ENCODE measurements at regions not wholly inside any gene's neighbourhood (a gene's known extent, or its start where the extent isn't known, plus 50 kb on each side); places are given as distances from the start of the nearest gene placed in this dataset.
"Not testable (repeated sequence)": the region's sequence is repeated elsewhere in the genome, so short reads cannot be mapped to it uniquely, and the experiment has no call there.

DNA sequence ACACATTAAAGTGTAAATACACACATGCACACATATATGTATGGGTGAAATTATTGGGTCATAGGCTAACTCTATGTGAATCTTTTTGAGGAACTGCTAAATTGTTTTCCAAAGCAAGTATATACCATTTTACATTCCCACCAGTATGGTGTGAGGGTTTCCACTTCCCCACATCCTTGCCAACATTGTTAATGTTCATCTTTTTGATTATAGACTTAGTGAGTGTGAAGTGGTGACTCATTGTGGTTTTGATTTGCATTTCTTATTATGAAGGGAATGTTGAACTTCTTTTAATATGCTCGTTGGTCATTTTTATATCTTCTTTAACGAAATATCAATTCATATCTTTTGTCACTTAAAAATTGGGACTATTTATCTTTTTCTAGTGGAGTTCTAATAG lies 181.8 kb upstream of the GCFC2 start:
- no peaks in the 10 kb centered on the region for H3K4me1 ChIP-seq (ENCODE audit: control insufficient read depth, insufficient read depth, low read length)
- no peak for DNase-seq (ENCODE audit: low read depth)

DNA sequence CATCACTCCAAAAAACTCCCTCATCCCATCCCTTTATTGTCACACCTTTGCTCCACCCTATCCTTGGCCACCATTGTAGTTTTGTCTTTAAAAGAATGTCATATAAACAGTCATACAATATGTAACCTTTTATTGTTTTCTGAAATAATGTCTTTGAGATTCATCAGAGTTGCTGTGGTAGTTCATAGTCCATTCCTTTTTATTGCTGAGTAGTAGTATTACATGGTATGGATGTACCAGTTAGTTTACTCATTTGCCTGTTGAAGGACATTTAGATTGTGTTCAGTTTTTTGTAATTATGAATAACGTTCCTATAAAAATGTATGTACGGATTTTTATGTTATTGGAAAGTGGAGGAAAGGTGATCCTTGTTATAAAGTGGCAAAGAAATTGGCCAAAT lies 171.8 kb upstream of the GCFC2 start:
- no peaks in the 10 kb centered on the region for H3K36me3 ChIP-seq (ENCODE audit: control insufficient read depth, insufficient read depth, low read length, severe bottlenecking)
- H3K9ac ChIP-seq (ENCODE audit: low read length): no peak overlapping the region
- H3K4me1 ChIP-seq (ENCODE audit: control insufficient read depth, insufficient read depth, low read length): no peaks in the 10 kb centered on the region
- DNase-seq (ENCODE audit: low read depth): no peak
- no peak overlapping the region for H3K4me3 ChIP-seq (ENCODE audit: low read length)
- peaks cover 1% of the 10 kb centered on the region for H3K27me3 ChIP-seq (replicated peaks; ENCODE audit: control insufficient read depth, insufficient read depth, low read length)
- no peaks in the 10 kb centered on the region for H3K9me3 ChIP-seq (ENCODE audit: control insufficient read depth, low read length)

More for the DNA sequence above, 181.8 kb upstream of the GCFC2 start:
- no peak overlapping the region for H3K4me3 ChIP-seq (ENCODE audit: low read length)
- no peaks in the 10 kb centered on the region for H3K9me3 ChIP-seq (ENCODE audit: control insufficient read depth, low read length)
- H3K9ac ChIP-seq (ENCODE audit: low read length): no peak overlapping the region
- H3K27me3 ChIP-seq (replicated peaks; ENCODE audit: control insufficient read depth, insufficient read depth, low read length): peaks cover 3% of the 10 kb centered on the region
- no peaks in the 10 kb centered on the region for H3K36me3 ChIP-seq (ENCODE audit: control insufficient read depth, insufficient read depth, low read length, severe bottlenecking)

DNA sequence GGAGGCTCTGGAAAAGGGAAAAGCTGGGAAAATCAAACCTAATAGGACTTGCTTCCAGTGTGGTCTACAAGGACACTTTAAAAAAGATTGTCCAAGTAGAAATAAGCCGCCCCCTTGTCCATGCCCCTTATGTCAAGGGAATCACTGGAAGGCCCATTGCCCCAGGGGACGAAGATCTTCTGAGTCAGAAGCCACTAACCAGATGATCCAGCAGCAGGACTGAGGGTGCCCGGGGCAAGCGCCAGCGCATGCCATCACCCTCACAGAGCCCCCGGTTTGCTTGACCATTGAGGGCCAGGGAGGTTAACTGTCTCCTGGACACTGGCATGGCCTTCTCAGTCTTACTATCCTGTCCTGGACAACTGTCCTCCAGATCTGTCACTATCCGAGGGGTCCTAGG lies 164.9 kb upstream of the GCFC2 start:
- DNase-seq (ENCODE audit: low read depth); H3K9ac ChIP-seq (ENCODE audit: low read length); H3K9me3 ChIP-seq (ENCODE audit: control insufficient read depth, low read length): not testable (repeated sequence)

DNA sequence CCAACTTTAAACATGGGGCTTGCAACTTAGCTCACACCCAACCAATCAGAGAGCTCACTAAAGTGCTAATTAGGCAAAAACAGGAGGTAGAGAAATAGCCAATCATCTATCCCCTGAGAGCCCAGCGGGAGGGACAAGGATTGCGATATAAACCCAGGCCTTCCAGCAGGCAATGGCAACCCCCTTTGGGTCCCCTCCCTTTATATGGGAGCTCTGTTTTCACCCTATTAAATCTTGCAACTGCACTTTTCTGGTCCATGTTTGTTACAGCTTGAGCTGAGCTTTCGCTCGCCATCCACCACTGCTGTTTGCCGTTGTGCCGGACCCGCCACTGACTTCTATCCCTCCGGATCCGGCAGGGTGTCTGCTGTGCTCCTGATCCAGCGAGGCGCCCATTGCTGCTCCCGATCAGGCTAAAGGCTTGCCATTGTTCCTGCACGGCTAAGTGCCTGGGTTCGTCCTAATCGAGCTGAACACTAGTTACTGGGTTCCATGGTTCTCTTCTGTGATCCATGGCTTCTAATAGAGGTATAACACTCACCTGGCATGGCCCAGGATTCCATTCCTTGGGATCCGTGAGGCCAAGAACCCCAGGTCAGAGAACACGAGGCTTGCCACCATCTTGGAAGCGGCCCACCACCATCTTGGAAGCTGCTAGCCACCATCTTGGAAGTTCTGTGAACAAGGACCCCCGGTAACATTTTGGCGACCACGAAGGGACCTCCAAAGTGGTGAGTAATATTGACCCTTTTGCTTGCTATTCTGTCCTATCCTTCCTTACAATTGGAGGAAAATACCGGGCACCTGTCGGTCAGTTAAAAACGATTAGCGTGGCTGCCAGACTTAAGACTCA lies 161.3 kb upstream of the GCFC2 start:
- not testable (repeated sequence) for H3K36me3 ChIP-seq (ENCODE audit: control insufficient read depth, insufficient read depth, low read length, severe bottlenecking); H3K9me3 ChIP-seq (ENCODE audit: control insufficient read depth, low read length); H3K9ac ChIP-seq (ENCODE audit: low read length); H3K4me1 ChIP-seq (ENCODE audit: control insufficient read depth, insufficient read depth, low read length); H3K4me3 ChIP-seq (ENCODE audit: low read length); H3K27me3 ChIP-seq (replicated peaks; ENCODE audit: control insufficient read depth, insufficient read depth, low read length); DNase-seq (ENCODE audit: low read depth)

More for the DNA sequence above, 164.9 kb upstream of the GCFC2 start:
- not testable (repeated sequence) for H3K27me3 ChIP-seq (replicated peaks; ENCODE audit: control insufficient read depth, insufficient read depth, low read length); H3K4me1 ChIP-seq (ENCODE audit: control insufficient read depth, insufficient read depth, low read length); H3K36me3 ChIP-seq (ENCODE audit: control insufficient read depth, insufficient read depth, low read length, severe bottlenecking); H3K4me3 ChIP-seq (ENCODE audit: low read length)

DNA sequence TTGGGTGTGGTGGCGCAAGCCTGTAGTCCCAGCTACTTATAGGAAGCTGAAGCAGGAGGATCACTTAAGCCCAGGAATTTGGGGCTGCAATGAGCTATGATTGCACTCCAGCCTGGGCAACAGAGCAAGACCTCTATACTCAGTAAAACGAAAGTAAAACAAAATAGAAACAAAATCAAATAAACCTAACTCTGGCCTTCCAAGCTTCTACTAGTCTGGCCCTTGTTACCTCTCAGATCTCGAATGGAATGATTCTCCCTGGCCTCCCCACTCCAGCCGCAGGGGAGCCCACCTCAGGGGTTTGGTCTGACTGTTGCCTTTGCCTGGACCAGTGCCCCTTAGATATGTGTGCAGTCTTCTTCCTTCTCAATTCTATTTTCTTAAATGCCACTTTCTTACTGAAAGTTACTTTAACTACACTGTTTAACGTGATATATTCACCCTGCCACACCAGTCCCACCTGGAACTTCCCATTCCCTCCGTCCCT lies 160.0 kb upstream of the GCFC2 start:
- no peak for DNase-seq (ENCODE audit: low read depth)
- H3K9me3 ChIP-seq (ENCODE audit: control insufficient read depth, low read length): no peaks in the 10 kb centered on the region

DNA sequence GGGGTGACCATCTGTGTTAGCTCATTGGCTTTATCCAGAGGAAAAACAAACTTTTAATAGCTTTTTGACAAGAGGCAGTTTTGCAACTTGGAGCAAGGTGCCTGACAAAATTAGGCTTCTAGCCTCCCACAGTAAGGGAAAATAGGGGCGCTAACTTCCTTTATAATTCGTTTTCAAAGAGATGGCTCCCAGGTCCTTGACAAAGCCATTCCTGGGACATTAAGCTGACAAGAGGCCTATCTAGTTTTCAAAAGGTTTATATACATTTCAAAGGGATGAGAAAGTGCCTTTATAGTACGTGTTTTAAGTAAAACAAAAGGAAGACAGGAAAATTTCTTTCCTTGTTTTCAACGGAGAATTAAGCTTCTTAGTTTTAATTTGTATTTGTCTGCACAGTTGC lies 159.4 kb upstream of the GCFC2 start:
- DNase-seq (ENCODE audit: low read depth): no peak

More for the DNA sequence above, 160.0 kb upstream of the GCFC2 start:
- Histone ChIP-seq H3K27me3 (replicated peaks; ENCODE audit: control insufficient read depth, insufficient read depth, low read length) (no peaks in the 10 kb centered on the region), H3K4me3 (ENCODE audit: low read length) (no peak overlapping the region), H3K4me1 (ENCODE audit: control insufficient read depth, insufficient read depth, low read length) (no peaks in the 10 kb centered on the region), H3K9ac (ENCODE audit: low read length) (no peak overlapping the region), H3K36me3 (ENCODE audit: control insufficient read depth, insufficient read depth, low read length, severe bottlenecking) (no peaks in the 10 kb centered on the region)

DNA sequence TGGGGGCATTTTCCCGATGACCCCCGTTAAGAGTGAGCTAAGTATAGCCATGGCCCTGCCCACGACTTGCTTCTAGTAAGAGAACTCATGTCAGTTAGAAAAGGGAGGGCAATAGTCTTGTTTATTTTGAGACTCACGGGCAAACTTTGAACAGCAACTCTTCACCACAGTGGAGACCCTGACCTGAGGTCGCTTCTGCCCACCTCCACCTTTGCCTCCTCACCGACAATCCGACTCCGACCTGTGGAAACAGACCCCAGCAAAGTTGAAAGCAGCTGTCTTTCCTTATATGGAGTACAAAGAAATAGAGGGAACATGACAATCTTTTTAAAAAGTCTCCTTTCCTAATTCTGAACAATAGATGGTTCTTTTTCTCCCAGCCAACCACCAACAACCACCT lies 155.0 kb upstream of the GCFC2 start:
- Histone ChIP-seq H3K27me3 (replicated peaks; ENCODE audit: control insufficient read depth, insufficient read depth, low read length) (no peaks in the 10 kb centered on the region), H3K4me1 (ENCODE audit: control insufficient read depth, insufficient read depth, low read length) (no peaks in the 10 kb centered on the region), H3K36me3 (ENCODE audit: control insufficient read depth, insufficient read depth, low read length, severe bottlenecking) (no peaks in the 10 kb centered on the region), H3K4me3 (ENCODE audit: low read length) (no peak overlapping the region), H3K9ac (ENCODE audit: low read length) (no peak overlapping the region), H3K9me3 (ENCODE audit: control insufficient read depth, low read length) (no peaks in the 10 kb centered on the region)
- no peak for DNase-seq (ENCODE audit: low read depth)

More for the DNA sequence above, 159.4 kb upstream of the GCFC2 start:
- Histone ChIP-seq H3K4me3 (ENCODE audit: low read length) (no peak overlapping the region), H3K36me3 (ENCODE audit: control insufficient read depth, insufficient read depth, low read length, severe bottlenecking) (no peaks in the 10 kb centered on the region), H3K9me3 (ENCODE audit: control insufficient read depth, low read length) (no peaks in the 10 kb centered on the region), H3K9ac (ENCODE audit: low read length) (no peak overlapping the region), H3K4me1 (ENCODE audit: control insufficient read depth, insufficient read depth, low read length) (no peaks in the 10 kb centered on the region), H3K27me3 (replicated peaks; ENCODE audit: control insufficient read depth, insufficient read depth, low read length) (no peaks in the 10 kb centered on the region)

DNA sequence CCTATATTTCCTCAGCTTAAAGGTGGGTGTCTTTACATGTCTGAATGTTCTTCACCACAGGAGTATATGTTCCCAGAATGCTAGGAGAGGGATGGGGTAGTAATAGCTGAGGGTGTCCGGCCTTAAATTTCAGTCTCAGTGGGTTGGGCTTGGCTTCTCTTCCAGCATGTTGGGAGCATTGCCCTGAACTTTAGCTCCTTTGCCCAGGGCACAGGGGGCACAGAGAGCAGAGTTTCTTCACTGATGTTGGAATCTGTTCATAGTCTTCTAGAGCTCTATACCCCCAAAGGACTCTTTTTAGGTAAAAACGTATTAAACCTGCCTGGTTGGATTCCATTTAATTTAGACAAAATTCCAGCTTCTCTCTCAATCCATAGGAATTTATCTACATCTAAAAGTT lies 154.4 kb upstream of the GCFC2 start:
- no peaks in the 10 kb centered on the region for H3K36me3 ChIP-seq (ENCODE audit: control insufficient read depth, insufficient read depth, low read length, severe bottlenecking)
- no peak overlapping the region for H3K4me3 ChIP-seq (ENCODE audit: low read length)
- no peak overlapping the region for H3K9ac ChIP-seq (ENCODE audit: low read length)
- no peaks in the 10 kb centered on the region for H3K4me1 ChIP-seq (ENCODE audit: control insufficient read depth, insufficient read depth, low read length)
- DNase-seq (ENCODE audit: low read depth): no peak
- H3K27me3 ChIP-seq (replicated peaks; ENCODE audit: control insufficient read depth, insufficient read depth, low read length): no peaks in the 10 kb centered on the region
- no peaks in the 10 kb centered on the region for H3K9me3 ChIP-seq (ENCODE audit: control insufficient read depth, low read length)

DNA sequence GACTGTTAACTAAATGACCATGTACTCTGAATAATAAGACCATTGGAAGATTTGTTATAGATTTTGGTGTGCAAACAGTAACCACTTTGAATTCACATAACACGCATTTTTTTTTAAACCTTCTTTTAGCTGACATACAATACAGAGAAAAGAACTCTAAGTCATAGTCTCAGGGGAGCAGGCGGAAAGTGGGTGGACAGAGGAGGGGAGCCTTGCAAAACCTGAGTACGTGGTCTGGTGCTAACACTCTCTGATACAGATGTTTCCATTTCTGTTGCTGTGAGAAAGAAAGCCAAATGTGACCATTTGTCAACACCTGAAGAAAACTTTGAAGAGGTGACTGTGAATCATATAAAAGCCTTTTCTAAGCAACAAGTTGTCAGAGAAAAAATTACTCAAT lies 151.8 kb upstream of the GCFC2 start:
- no peak overlapping the region for H3K4me3 ChIP-seq (ENCODE audit: low read length)
- H3K27me3 ChIP-seq (replicated peaks; ENCODE audit: control insufficient read depth, insufficient read depth, low read length): no peaks in the 10 kb centered on the region
- H3K4me1 ChIP-seq (ENCODE audit: control insufficient read depth, insufficient read depth, low read length): no peaks in the 10 kb centered on the region
- H3K36me3 ChIP-seq (ENCODE audit: control insufficient read depth, insufficient read depth, low read length, severe bottlenecking): no peaks in the 10 kb centered on the region
- H3K9me3 ChIP-seq (ENCODE audit: control insufficient read depth, low read length): no peaks in the 10 kb centered on the region
- no peak overlapping the region for H3K9ac ChIP-seq (ENCODE audit: low read length)
- no peak for DNase-seq (ENCODE audit: low read depth)

DNA sequence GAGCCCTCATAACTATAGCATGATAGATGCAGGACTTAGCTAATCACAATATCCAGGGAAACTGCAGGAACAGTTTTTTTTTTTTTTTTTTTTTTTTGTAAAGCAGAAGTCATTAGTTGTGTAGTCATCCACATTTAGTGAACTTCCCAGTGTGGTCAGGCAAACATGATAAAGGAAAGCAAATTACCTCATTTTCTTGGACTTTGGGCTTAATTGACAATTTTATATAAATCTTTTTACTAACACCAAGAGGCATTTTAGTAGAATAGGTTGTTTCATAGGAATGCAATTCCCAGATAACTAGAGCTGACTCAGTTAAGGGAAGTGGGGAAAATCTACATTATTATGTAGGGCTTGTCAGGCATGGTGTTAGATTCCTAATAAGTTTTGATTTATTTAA lies 142.7 kb upstream of the GCFC2 start:
- Histone ChIP-seq H3K4me3 (ENCODE audit: low read length) (no peak overlapping the region), H3K36me3 (ENCODE audit: control insufficient read depth, insufficient read depth, low read length, severe bottlenecking) (no peaks in the 10 kb centered on the region), H3K27me3 (replicated peaks; ENCODE audit: control insufficient read depth, insufficient read depth, low read length) (no peaks in the 10 kb centered on the region), H3K4me1 (ENCODE audit: control insufficient read depth, insufficient read depth, low read length) (no peaks in the 10 kb centered on the region), H3K9ac (ENCODE audit: low read length) (no peak overlapping the region), H3K9me3 (ENCODE audit: control insufficient read depth, low read length) (peaks cover 8% of the 10 kb centered on the region)
- DNase-seq (ENCODE audit: low read depth): no peak

DNA sequence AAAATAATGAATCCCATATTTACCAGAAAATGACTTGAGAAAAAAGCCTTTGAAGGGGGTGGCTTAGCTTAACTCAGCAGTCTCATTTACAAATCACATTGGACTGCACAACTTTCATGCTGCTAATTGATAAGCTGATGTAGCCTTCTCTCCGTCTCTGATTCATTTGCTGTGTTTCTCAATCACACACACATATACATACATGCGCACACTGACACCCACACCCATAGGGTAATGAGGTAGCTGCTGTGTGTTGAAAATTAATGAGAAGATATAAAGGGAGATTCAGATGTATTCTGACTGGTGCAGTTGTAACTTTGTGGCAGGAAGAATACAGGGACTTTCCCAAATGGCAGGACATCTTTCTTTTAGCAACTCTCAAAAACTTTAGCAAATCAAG lies 141.9 kb upstream of the GCFC2 start:
- no peaks in the 10 kb centered on the region for H3K27me3 ChIP-seq (replicated peaks; ENCODE audit: control insufficient read depth, insufficient read depth, low read length)
- H3K9ac ChIP-seq (ENCODE audit: low read length): no peak overlapping the region
- no peak for DNase-seq (ENCODE audit: low read depth)
- no peak overlapping the region for H3K4me3 ChIP-seq (ENCODE audit: low read length)
- peaks cover 8% of the 10 kb centered on the region for H3K9me3 ChIP-seq (ENCODE audit: control insufficient read depth, low read length)
- no peaks in the 10 kb centered on the region for H3K4me1 ChIP-seq (ENCODE audit: control insufficient read depth, insufficient read depth, low read length)
- H3K36me3 ChIP-seq (ENCODE audit: control insufficient read depth, insufficient read depth, low read length, severe bottlenecking): no peaks in the 10 kb centered on the region

Measured in adipocyte (in vitro differentiated cells).